ENCODE measurements at regions not wholly inside any gene's neighbourhood (a gene's known extent, or its start where the extent isn't known, plus 50 kb on each side); places are given as distances from the start of the nearest gene placed in this dataset.
"Not testable (repeated sequence)": the region's sequence is repeated elsewhere in the genome, so short reads cannot be mapped to it uniquely, and the experiment has no call there.

- not testable (repeated sequence) for DNase-seq
Observed at GRCh38 chr12:131214936-131215335, 261.2 kb downstream of the ADGRD1 start.

- not testable (repeated sequence) for DNase-seq
Observed at GRCh38 chr12:131216587-131216986, 262.9 kb downstream of the ADGRD1 start.

GRCh38 chr12:131217024-131217586 lies 263.4 kb downstream of the ADGRD1 start:
- DNase-seq = peak; percentile 31

GRCh38 chr12:131218026-131218922 lies 264.6 kb downstream of the ADGRD1 start:
- DNase-seq = no peak

- no peak for DNase-seq
Observed at GRCh38 chr12:131218923-131219669, 265.4 kb downstream of the ADGRD1 start.

- DNase-seq = no peak
Observed at GRCh38 chr12:131219670-131220330, 266.1 kb downstream of the ADGRD1 start.

GRCh38 chr12:131220331-131220685 lies 266.6 kb downstream of the ADGRD1 start:
- DNase-seq = peak; percentile 10

- no peak for DNase-seq
Observed at GRCh38 chr12:131221061-131221956, 267.6 kb downstream of the ADGRD1 start.

GRCh38 chr12:131221957-131222328 lies 268.2 kb downstream of the ADGRD1 start:
- DNase-seq = no peak

- DNase-seq = peak; percentile 19
Observed at GRCh38 chr12:131222329-131223139, 268.8 kb downstream of the ADGRD1 start.

GRCh38 chr12:131223171-131223761 lies 269.6 kb downstream of the ADGRD1 start:
- DNase-seq = no peak

- DNase-seq = no peak
Observed at GRCh38 chr12:131223791-131224225, 270.1 kb downstream of the ADGRD1 start.

- peak; percentile 47 for DNase-seq
Observed at GRCh38 chr12:131224226-131225065, 270.7 kb downstream of the ADGRD1 start.

- not testable (repeated sequence) for DNase-seq
Observed at GRCh38 chr12:131225066-131225380, 271.3 kb downstream of the ADGRD1 start.

GRCh38 chr12:131226345-131227265 lies 272.9 kb downstream of the ADGRD1 start:
- DNase-seq = no peak

GRCh38 chr12:131227641-131228040 lies 273.9 kb downstream of the ADGRD1 start:
- not testable (repeated sequence) for DNase-seq

- DNase-seq = not testable (repeated sequence)
Observed at GRCh38 chr12:131229079-131229425, 275.3 kb downstream of the ADGRD1 start.

- DNase-seq = peak; percentile 32
Observed at GRCh38 chr12:131229426-131230339, 276.0 kb downstream of the ADGRD1 start.
